IPS-18c (cell line): ENCODE measurements at regions not wholly inside any gene's neighbourhood (a gene's known extent, or its start where the extent isn't known, plus 50 kb on each side); places are given as distances from the start of the nearest gene placed in this dataset.

Experiments used
- H3K4me3 ChIP-seq: 2 replicates; pipeline ENCODE4 v1.7.0; 2013; ENCODE audit warnings: low read depth, mild to moderate bottlenecking, low read length, moderate library complexity; ENCODE audit not compliant: insufficient read depth
- H3K9me3 ChIP-seq: one replicate; pipeline ENCODE4 v1.6.1; 2013; ENCODE audit warnings: mild to moderate bottlenecking, low read length, moderate library complexity; ENCODE audit not compliant: control insufficient read depth, insufficient read depth

DNA sequence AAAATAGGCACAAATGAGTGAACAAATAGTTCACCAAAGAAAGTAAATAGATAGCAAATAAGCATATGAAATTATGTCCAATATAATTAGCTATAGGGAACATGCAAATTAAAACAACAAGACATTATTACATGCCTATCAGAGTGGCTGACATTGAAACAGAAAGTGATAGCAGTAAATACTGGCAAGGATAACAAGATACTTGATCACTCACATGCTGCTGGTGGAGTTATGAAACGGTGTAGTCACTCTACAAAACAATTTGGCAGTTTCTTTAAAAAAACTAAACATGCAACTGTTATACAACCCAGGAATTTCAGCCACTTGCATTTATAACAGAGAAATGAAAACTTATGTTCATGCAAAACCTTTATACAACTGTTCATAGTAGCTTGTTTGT lies 439.2 kb upstream of the ACVR2A start:
- no peak overlapping the region for H3K4me3 ChIP-seq
- H3K9me3 ChIP-seq: no peaks in the 10 kb centered on the region

DNA sequence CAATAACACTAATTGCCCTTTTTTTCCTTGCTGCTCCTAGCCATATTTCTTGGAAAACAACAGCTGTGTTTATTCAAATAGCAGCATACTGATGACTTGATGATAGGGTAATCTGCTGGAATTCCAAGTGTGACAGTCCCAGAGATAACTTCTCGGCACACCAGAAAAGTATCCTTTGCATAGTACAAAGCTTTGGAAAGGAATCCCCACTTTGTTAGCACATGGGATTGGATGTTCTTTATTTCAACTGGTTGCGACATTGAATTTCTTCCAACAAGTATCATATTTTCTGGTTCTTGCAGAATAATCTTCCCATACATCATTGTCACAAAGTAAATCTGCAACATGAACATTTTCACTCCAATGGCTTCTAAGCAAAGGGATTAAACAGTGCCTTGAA lies 445.8 kb upstream of the ACVR2A start:
- Histone ChIP-seq H3K9me3 (no peaks in the 10 kb centered on the region), H3K4me3 (no peak overlapping the region)

DNA sequence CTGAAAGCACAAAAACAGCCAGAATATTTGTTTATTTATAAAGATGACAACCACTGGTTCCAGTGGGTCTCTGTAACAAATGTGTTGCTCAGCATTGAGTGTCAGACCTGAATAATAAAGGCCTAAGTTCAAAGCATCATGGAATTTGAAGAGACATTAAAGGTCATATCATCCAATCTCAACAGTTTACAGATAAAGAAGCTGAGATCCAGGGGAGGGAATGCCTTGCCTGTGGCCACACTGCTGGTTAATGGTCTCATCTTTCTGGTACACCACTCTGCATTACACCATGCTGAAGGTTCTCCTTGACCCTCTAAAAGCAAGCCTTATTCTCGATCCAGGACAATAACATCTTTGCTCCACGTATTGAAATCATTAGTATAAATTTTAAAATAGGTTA lies 446.5 kb upstream of the ACVR2A start:
- H3K9me3 ChIP-seq: no peaks in the 10 kb centered on the region

DNA sequence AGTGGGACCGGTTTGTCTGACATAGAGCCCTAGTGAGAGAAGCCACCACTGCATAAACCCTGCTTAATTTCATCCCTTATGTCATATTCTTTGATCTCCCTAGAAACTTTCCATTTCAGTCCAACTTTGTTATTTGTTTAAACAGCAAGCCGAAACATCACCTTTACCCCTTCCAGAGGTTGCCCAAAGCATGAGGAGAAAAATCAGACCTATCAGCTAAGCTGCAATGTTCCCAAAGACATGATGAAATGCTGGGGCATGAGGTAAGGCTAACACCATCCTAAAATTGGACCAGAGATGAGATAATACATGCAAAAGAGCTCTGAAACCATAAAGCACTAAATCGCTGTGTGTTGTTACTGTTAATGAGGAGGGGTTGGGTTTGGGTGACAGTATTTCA lies 447.9 kb upstream of the ACVR2A start:
- Histone ChIP-seq H3K4me3 (no peak overlapping the region), H3K9me3 (no peaks in the 10 kb centered on the region)

More for the DNA sequence above, 446.5 kb upstream of the ACVR2A start:
- H3K4me3 ChIP-seq: no peak overlapping the region

DNA sequence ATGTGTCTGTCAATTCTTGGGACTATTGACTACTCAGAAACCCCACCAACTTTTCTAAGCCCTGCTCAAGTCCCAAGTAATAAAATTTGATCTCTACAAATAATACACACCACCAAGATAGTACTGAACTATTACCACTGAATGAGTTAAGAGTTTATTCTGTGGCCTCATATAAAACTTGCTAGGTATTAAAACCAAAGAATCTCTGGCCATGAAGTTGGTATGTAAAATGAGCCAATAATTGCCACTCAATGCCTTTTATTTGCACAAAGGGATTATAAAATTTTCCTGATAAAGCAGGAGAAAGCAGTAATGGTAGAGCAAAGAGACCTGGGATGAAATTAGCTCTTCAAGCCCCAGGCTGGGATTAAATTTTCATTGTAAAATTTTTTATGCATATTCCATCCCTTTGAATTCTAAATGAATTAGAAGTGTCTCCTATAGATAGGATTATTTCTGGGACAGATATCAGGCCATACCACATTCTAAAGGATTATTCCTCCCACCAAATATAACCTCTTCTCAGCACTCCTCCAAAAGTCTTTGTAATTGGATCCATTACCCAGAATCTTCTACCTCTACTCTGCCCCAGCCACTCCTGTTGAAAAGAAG lies 450.5 kb upstream of the ACVR2A start:
- Histone ChIP-seq H3K4me3 (no peak overlapping the region), H3K9me3 (no peaks in the 10 kb centered on the region)

DNA sequence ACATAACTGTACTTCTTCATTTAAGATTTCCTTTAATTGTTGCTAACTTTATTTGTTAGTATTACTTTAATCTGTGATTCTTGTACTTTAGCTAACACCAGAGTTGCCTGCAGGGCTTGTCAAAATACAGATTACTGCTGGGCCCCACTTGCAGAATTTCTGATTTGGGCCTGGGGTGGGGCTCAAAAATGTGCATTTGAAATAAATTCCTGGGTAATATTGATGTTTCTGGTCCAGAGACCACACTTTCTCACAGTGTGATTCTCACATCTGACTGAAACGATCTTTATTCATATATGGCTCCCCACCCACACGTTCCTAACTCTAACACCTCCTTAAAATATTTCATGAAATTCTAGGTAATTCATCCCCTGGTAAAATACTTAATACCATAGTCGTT lies 452.6 kb upstream of the ACVR2A start:
- no peak overlapping the region for H3K4me3 ChIP-seq

DNA sequence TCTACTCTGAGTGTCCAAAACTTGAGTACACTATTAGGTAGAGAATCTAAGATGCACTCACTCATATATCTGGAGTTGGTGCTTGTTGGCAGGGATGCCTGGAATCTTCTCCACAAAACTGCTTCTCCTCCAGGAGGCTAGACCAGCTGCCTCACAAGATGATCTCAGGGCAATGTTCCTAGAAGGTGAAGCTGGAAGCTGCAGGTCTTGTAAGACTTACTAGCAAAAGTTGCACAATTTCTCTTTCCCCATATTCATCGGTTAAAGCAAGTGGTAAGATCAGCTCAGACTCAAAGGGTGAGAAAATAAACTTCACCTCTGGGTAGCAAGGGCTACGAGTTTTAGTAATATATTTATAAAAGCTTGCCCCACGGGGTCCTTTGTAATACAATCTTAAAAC lies 454.4 kb upstream of the ACVR2A start:
- H3K9me3 ChIP-seq: no peaks in the 10 kb centered on the region
- no peak overlapping the region for H3K4me3 ChIP-seq

More for the DNA sequence above, 452.6 kb upstream of the ACVR2A start:
- H3K9me3 ChIP-seq: no peaks in the 10 kb centered on the region

DNA sequence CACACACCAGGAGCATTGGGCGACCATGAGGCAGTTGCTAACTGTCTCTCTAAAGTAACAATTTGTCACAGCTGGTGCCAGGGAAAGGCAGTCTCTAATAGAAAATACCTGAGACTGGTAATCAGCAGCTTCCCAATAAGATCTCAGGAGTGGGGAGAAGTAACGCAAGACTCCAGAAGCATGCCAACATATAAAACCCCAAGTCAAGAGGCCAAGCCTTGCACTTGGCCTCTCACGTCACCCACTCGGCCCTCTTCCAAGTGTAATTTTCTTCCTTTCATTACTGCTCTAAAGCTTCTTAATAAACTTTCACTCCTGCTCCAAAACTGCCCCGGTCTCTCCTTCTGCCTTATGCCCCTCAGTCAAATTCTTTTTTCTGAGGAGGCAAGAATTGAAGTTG lies 455.6 kb upstream of the ACVR2A start:
- Histone ChIP-seq H3K9me3 (no peaks in the 10 kb centered on the region), H3K4me3 (no peak overlapping the region)

DNA sequence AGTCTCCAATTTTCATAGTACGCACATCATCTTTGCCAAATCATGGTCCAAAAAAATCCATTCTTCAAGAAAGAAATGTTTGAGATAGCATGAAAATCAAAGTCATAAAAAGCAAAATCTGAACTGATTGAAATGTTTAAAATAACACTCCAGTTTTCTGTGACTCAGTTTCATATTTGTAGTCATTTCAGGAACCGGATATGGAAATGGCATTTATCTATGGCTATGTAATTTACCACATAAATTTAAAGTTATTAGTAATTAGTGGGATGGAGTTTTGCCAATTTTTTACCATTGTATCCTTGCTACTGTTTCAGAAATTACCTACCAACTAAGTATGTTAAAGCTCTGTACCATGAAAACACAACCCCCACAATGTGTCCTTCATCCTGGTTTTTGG lies 456.6 kb upstream of the ACVR2A start:
- H3K9me3 ChIP-seq: no peaks in the 10 kb centered on the region
- no peak overlapping the region for H3K4me3 ChIP-seq

DNA sequence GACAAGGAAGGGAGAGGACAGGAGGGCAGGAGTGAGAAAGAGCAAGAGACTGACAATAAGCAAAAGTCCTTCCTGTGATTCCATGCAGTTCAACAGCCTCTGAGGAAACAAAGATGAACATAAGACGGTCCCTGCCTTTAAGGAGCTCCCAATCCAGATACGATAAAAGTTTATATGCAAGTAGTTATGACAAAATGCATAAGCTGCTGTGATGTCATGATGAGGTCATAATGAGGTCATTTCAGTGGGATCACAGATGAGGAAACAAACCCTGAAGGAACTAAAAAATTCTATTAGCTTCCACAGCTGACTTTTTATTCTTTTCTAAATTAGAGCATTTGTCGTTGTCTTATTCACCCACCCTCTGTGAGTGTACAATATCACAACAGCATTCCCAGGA lies 458.5 kb upstream of the ACVR2A start:
- H3K4me3 ChIP-seq: no peak overlapping the region

DNA sequence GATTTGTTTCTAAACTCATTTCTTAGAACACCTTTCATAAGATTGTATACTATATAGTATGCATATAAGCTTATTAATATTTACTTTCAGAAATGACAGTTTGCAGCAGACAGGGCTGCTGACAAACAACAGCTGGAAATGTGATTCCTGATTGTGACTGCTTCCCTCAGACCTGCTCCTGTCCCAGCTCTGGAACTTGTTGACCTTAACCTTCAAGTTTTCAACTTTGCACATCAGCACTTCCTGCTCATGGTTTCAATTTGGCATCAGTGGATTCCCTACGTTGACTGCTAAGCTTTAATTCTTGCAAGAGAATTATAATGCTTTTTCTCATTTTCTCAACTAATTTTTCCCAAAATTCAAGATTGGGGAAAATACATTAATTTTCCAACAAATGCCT lies 459.2 kb upstream of the ACVR2A start:
- no peaks in the 10 kb centered on the region for H3K9me3 ChIP-seq
- no peak overlapping the region for H3K4me3 ChIP-seq

More for the DNA sequence above, 458.5 kb upstream of the ACVR2A start:
- H3K9me3 ChIP-seq: no peaks in the 10 kb centered on the region

DNA sequence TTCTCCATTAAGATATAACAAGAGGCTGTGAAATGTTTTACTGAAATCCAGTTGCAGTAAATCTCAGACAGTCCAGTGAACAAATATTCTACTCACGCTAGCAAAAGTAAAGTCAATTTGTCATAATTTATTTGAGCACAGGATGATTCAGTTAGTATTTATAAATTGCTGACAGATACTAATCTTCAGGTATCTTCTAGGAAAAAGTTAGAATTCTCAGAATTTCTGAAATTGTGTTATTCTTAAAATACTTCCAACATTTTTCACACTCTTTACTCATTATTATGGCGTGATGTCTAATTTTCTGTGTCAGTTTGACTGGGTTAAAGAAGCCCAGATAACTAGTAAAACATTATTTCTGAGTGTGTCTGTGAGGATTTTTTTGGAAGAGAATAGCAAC lies 460.2 kb upstream of the ACVR2A start:
- Histone ChIP-seq H3K4me3 (no peak overlapping the region), H3K9me3 (no peaks in the 10 kb centered on the region)

DNA sequence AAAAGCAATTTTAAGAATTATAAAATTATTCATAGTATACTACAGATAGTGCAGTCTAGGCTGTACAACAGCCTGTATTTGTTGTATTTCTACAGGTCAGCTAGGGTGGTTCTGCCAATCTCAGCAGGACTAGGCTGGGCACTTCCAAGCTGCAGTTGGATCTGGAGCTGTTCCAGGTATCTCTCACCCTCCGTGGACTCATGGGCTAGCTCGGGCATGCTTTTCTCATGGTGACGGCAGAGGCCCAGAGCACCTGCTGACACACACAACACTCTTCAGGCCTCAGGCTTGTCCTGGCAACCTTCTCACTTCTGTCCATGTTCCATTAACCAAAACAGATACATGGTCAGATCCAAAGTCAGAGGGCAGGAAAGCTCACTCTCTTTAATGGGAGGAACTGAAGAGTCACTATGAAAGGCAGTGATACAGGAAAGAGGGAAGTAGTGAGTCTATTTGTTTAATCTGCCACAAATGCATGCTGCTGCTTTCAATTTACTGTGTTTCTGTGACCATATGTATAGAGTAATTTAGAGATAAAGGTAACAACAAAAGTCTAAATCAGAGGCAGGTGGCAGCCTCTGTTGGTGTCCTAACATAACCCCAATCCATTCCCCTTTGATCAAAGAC lies 462.4 kb upstream of the ACVR2A start:
- no peaks in the 10 kb centered on the region for H3K9me3 ChIP-seq
- H3K4me3 ChIP-seq: no peak overlapping the region

DNA sequence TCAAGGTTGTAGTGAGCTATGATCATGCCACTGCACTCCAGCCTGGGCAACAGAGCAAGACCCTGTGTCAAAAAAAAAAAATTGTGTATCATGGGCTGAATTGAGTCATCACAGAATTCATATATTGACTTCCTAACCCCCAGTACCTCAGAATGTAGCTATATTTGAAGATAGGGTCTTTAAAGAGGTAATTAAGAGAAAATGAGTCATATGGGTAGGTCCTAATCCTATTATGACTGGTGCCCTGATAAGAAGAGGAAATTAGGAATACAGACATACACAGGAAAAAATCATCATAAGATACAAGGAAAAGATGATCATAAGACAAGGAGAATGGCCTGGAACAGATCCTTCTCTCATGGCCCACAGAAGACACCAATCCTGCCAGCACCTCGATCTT lies 466.4 kb upstream of the ACVR2A start:
- Histone ChIP-seq H3K4me3 (no peak overlapping the region), H3K9me3 (no peaks in the 10 kb centered on the region)

DNA sequence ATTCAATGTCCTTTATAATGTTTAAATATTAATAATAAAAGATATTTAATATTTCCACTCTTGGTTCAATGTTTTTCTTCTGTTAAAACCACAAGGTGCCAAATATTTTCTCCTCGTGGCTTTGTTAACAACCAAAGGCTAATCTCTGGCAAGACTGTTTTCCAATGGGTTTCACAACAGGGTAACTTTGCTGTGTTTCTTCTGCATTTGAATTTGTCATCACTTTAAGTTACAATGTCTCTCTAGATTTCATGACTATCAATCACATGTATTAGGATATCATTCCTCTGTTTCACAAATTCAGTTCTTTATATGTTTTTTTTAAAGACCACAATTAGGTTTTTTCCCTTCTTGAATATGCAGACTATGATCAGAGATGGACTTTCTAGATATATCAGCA lies 469.8 kb upstream of the ACVR2A start:
- Histone ChIP-seq H3K4me3 (no peak overlapping the region), H3K9me3 (no peaks in the 10 kb centered on the region)

DNA sequence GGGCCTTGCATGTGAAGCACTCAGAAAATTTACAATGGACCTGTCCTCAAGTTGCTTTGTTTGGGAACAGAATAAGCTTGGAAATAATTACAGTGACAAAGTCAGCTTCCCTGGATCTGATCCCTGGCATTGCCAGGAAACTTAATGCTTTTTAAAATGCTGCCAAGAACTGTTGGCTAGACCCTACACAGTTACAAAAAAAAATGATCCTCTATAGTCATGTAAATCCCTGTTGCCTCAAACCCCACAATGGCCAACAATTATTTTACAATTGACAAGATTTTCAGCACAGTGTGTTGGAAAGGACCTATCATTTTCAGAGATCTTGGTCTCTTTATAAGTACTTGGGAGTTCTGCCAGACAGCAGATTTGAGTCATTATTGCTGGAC lies 470.4 kb upstream of the ACVR2A start:
- H3K9me3 ChIP-seq: no peaks in the 10 kb centered on the region
- H3K4me3 ChIP-seq: no peak overlapping the region

DNA sequence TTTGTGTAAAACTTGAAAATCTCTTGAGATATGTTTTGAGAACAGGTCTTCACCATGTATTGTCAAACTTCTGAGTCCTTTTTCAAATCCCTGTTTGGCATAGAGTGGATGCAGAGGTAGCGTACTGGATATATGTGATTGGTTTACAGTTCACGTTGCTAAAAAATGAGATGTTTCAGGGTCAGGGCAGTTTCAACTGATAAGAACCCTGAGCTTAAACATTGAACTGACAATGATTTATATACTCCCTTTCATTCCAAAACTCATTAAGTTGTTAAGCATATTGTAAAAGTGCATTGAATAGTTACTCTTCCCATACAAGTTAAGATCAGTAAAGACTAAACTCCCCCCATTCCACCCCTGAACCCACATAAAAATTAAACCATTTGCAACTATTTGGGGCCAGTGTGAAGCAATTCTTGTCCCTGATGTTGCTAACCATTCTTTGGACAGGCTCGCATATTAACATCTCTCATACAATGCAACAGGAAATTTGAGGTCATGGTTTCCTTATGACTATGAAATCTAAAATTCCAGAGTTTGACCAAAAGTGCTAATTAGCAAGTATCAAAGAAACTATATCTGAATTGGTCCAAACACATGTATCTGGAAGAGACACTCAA lies 470.9 kb upstream of the ACVR2A start:
- Histone ChIP-seq H3K4me3 (no peak overlapping the region), H3K9me3 (no peaks in the 10 kb centered on the region)

DNA sequence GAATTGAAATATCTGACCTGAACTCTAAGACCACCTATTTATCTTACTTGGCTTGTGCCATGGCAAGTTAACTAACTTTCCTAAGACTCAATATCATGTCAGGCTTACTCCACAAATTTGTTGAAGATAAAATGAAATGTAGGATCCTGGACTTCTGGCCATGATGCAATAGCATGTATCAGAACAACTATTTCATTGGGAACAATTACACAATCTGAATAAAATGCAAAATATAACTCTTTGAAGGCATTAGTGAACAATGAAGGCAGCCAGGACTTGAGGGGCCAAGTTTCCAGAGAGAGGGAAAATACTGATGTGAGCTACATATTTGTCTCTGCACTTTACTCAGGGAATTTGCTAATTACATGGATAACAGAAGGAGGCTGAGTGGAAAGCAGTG lies 476.5 kb upstream of the ACVR2A start:
- Histone ChIP-seq H3K9me3 (no peaks in the 10 kb centered on the region), H3K4me3 (no peak overlapping the region)

DNA sequence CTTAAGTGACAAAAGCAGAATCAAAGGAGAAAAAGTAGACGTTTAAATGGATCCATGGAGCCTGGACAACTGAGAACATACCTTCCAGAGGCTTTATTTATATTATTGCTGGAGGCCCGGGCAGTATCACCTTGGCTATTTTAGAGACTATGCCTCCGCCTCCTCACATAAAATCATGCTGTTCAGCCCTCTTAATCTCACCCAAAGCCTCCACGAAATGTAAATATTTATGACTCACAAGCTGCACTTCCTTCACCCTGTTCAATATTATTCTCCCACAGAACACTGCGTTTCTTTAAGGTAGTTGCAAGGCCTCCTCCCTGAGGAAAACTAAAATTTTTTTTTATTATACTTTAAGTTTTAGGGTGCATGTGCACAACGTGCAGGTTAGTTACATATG lies 478.6 kb upstream of the ACVR2A start:
- no peak overlapping the region for H3K4me3 ChIP-seq
- H3K9me3 ChIP-seq: no peaks in the 10 kb centered on the region
